Stimulated activated naive CD4-positive, alpha-beta T cell (primary cell): ENCODE measurements at regions not wholly inside any gene's neighbourhood (a gene's known extent, or its start where the extent isn't known, plus 50 kb on each side); places are given as distances from the start of the nearest gene placed in this dataset.

Experiments
- DNase-seq, 6 experiments: peaks; one replicate each; lab custom pipeline; 2025; lab: John Stamatoyannopoulos, UW

GRCh38 chr3:73954506-73954905 is 329.8 kb upstream of the PDZRN3 start:
- DNase-seq: no peak

- no peak for DNase-seq
Observed at GRCh38 chr3:73952781-73953180, 328.0 kb upstream of the PDZRN3 start.

- no peak for DNase-seq
Observed at GRCh38 chr3:73950865-73951558, 326.3 kb upstream of the PDZRN3 start.

GRCh38 chr3:73945541-73945940 is 320.8 kb upstream of the PDZRN3 start:
- DNase-seq: no peak

GRCh38 chr3:73939985-73940384 is 315.2 kb upstream of the PDZRN3 start:
- no peak for DNase-seq

- DNase-seq: no peak
Observed at GRCh38 chr3:73933585-73933984, 308.8 kb upstream of the PDZRN3 start.

GRCh38 chr3:73927203-73927570 is 302.4 kb upstream of the PDZRN3 start:
- DNase-seq: no peak

GRCh38 chr3:73926360-73927202 is 301.8 kb upstream of the PDZRN3 start:
- no peak for DNase-seq

- DNase-seq: no peak
Observed at GRCh38 chr3:73925011-73925410, 300.3 kb upstream of the PDZRN3 start.

GRCh38 chr3:73924048-73924447 is 299.3 kb upstream of the PDZRN3 start:
- no peak for DNase-seq

GRCh38 chr3:73917643-73918042 is 292.9 kb upstream of the PDZRN3 start:
- no peak for DNase-seq

GRCh38 chr3:73915886-73916285 is 291.1 kb upstream of the PDZRN3 start:
- DNase-seq: no peak

GRCh38 chr3:73908218-73908617 is 283.5 kb upstream of the PDZRN3 start:
- no peak for DNase-seq

GRCh38 chr3:73901686-73902085 is 276.9 kb upstream of the PDZRN3 start:
- DNase-seq: no peak

- DNase-seq: no peak
Observed at GRCh38 chr3:73894474-73895213, 269.9 kb upstream of the PDZRN3 start.

- DNase-seq: no peak
Observed at GRCh38 chr3:73893089-73893488, 268.3 kb upstream of the PDZRN3 start.

GRCh38 chr3:73885862-73886261 is 261.1 kb upstream of the PDZRN3 start:
- DNase-seq: no peak

GRCh38 chr3:73884361-73884760 is 259.6 kb upstream of the PDZRN3 start:
- no peak for DNase-seq

- DNase-seq: no peak
Observed at GRCh38 chr3:73883497-73883896, 258.8 kb upstream of the PDZRN3 start.

- no peak for DNase-seq
Observed at GRCh38 chr3:73874606-73875369, 250.0 kb upstream of the PDZRN3 start.

GRCh38 chr3:73874161-73874560 is 249.4 kb upstream of the PDZRN3 start:
- no peak for DNase-seq

GRCh38 chr3:73868688-73869315 is 244.1 kb upstream of the PDZRN3 start:
- no peak for DNase-seq
